Breast epithelium (tissue), 3 donors: ENCODE measurements at regions not wholly inside any gene's neighbourhood (a gene's known extent, or its start where the extent isn't known, plus 50 kb on each side); places are given as distances from the start of the nearest gene placed in this dataset.

Source experiments
- CTCF ChIP-seq, 3 donors: fragments of 450-650 bp; IDR thresholded peaks; one replicate each; pipeline ENCODE4 v1.5.1; 2016 to 2017; ENCODE audit warnings: antibody characterized with exemption in 3 of 3, mild to moderate bottlenecking in 3 of 3, moderate library complexity in 3 of 3
- POLR2AphosphoS5 ChIP-seq, 3 donors: sonication (generic); formaldehyde crosslinking; IDR thresholded peaks; one replicate each; pipeline ENCODE4 v1.6.1; 2017; ENCODE audit warnings: antibody characterized with exemption in 3 of 3

- TF ChIP-seq POLR2AphosphoS5 (IDR thresholded peaks at IDR 0.05) (no peak), CTCF (IDR thresholded peaks at IDR 0.05) (no peak)
These were observed 118.4 kb downstream of the SHANK2 start for GRCh38 chr11:71133946-71134345.
